GM23248 (cell line): ENCODE measurements at regions not wholly inside any gene's neighbourhood (a gene's known extent, or its start where the extent isn't known, plus 50 kb on each side); places are given as distances from the start of the nearest gene placed in this dataset.

ENCODE experiments used
- DNase-seq: peaks from one replicate; pipeline ENCODE4 v3.0.0-alpha.2; 2015
- H2AFZ ChIP-seq: fragments of 200-600 bp; sonication (generic); 2 replicates; pipeline ENCODE4 v1.6.1; 2016; ENCODE audit warnings: antibody characterized with exemption
- H3F3A ChIP-seq: fragments of 200-600 bp; sonication (generic); 2 replicates; pipeline ENCODE4 v1.6.1; 2016; ENCODE audit warnings: mild to moderate bottlenecking, antibody characterized with exemption, mixed run types; ENCODE audit not compliant: insufficient read depth
- H3K27ac ChIP-seq: fragments of 200-600 bp; sonication (generic); 2 replicates; pipeline ENCODE4 v1.5.1; 2016; ENCODE audit warnings: mild to moderate bottlenecking
- H3K27me3 ChIP-seq: fragments of 200-600 bp; sonication (generic); replicated peaks from 2 replicates; pipeline ENCODE4 v1.6.1; 2016; ENCODE audit warnings: mild to moderate bottlenecking; ENCODE audit not compliant: insufficient read depth
- H3K36me3 ChIP-seq: fragments of 200-600 bp; sonication (generic); 2 replicates; pipeline ENCODE4 v1.6.1; 2016; ENCODE audit warnings: low read depth, mild to moderate bottlenecking
- H3K4me1 ChIP-seq: fragments of 200-600 bp; sonication (generic); 2 replicates; pipeline ENCODE4 v1.6.1; 2016; ENCODE audit warnings: mild to moderate bottlenecking; ENCODE audit not compliant: insufficient read depth
- H3K4me2 ChIP-seq: fragments of 200-600 bp; sonication (generic); one replicate; pipeline ENCODE4 v1.6.1; 2016; ENCODE audit warnings: mild to moderate bottlenecking; ENCODE audit not compliant: unreplicated experiment
- H3K4me3 ChIP-seq: fragments of 200-600 bp; sonication (generic); 2 replicates; pipeline ENCODE4 v1.5.1; 2016; ENCODE audit warnings: mild to moderate bottlenecking
- H3K79me2 ChIP-seq: fragments of 200-600 bp; sonication (generic); 2 replicates; pipeline ENCODE4 v1.6.1; 2016; ENCODE audit warnings: mild to moderate bottlenecking; ENCODE audit not compliant: insufficient read depth
- H3K9ac ChIP-seq: fragments of 200-600 bp; sonication (generic); 2 replicates; pipeline ENCODE4 v1.6.1; 2016; ENCODE audit warnings: mild to moderate bottlenecking
- H3K9me2 ChIP-seq: fragments of 200-600 bp; sonication (generic); 2 replicates; pipeline ENCODE4 v1.6.1; 2016; ENCODE audit warnings: mixed run types, mild to moderate bottlenecking, moderate library complexity; ENCODE audit not compliant: insufficient read depth
- H3K9me3 ChIP-seq: fragments of 200-600 bp; sonication (generic); one replicate; pipeline ENCODE4 v1.6.1; 2017; ENCODE audit warnings: low read depth
- H4K20me1 ChIP-seq: fragments of 200-600 bp; sonication (generic); 2 replicates; pipeline ENCODE4 v1.6.0; 2016; ENCODE audit not compliant: insufficient read depth
- EZH2 ChIP-seq: fragments of 200-600 bp; sonication (generic); IDR thresholded peaks from 2 replicates; pipeline ENCODE4 v1.6.1; 2018; ENCODE audit warnings: antibody characterized with exemption, mild to moderate bottlenecking; ENCODE audit not compliant: insufficient read depth, poor library complexity, severe bottlenecking
- EZH2phosphoT487 ChIP-seq: fragments of 200-600 bp; sonication (generic); IDR thresholded peaks from 2 replicates; pipeline ENCODE4 v1.6.1; 2018; ENCODE audit warnings: antibody characterized with exemption, moderate library complexity, mild to moderate bottlenecking, low read depth; ENCODE audit not compliant: insufficient read depth
- WGBS, 2 experiments: methylation state at CpG; one replicate each; pipeline ENCODE4 v1.1.6; 2015 to 2017; ENCODE audit warnings: low lambda C conversion rate in 2 of 2, low coverage in 1 of 2; ENCODE audit errors: missing lambda C conversion rate in 2 of 2; 5-methylcytosine and 5-hydroxymethylcytosine counted together
- in situ Hi-C: fragments of 300-500 bp; cut with MboI; formaldehyde crosslinking; loops from 2 replicates; pipeline ENCODE4 v1.15.0; 2020

DNA sequence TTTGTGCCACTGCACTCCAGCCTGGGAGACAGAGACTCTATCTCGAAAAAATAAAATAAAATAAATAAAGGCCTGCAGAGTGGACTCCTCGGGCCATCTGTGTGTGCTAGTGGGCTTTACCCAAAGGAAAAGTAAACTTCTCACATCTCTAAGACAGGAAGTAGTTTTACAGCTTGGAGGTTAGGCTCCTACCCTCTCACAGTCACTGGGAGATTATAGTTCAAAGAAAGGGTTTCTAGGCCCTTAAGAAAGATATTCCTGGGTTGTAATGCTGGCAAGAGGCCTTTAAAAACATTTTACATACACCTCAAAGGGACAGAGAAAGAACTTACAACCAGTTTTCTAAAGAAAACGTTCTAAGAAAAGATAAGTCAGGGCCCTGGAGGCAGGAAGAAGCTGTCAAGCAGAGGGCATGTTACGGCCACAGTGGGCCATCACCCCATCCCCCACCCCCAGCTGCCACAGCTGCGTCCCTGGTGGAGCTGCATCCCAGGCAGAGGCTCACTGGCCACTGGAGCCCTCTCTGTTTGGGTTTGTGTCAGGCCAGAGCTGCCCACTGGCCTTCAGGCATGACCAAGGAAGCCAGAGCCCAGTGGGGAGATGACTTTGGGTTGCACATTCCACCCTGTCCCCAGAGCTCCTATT lies 78.1 kb upstream of the CDK20 start:
- Histone ChIP-seq H3K36me3 (no peaks in the 10 kb centered on the region), H3K4me2 (no peak overlapping the region), H2AFZ (no peak overlapping the region), H3K27ac (no peak overlapping the region), H4K20me1 (no peaks in the 10 kb centered on the region), H3K79me2 (no peaks in the 10 kb centered on the region), H3F3A (no peaks in the 10 kb centered on the region), H3K9ac (no peak overlapping the region), H3K27me3 (no peaks in the 10 kb centered on the region; the same call in 1 of the 2 replicates), H3K4me1 (no peaks in the 10 kb centered on the region), H3K9me3 (no peaks in the 10 kb centered on the region), H3K9me2 (no peaks in the 10 kb centered on the region), H3K4me3 (no peak overlapping the region)
- no peak for TF ChIP-seq EZH2phosphoT487
- TF ChIP-seq EZH2, result no peak
- no peak for DNase-seq
- WGBS, 2 experiments, result 35 to 55% methylated on average over 5 of the region's 5 CpGs
- in situ Hi-C loops, result no loop called here

DNA sequence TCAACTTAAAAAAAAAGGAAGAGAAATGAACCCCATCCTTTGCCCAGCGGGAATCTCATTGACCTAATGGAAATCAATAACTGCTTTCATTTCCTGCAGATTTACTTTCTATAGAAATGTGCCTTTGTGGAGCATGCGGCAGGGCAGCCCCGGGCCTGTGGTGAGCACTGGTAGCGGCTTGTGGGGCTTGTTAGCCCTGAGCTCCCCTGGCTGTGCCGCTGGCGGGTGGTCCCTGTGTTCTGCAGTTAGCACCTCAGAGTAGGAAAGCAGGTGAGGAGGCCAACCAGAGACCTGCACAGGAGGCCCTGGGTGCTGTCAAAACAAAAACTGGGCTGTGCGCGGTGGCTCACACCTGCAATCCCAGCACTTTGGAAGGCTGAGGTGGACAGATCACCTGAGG lies 76.8 kb upstream of the CDK20 start:
- TF ChIP-seq EZH2phosphoT487, result no peak
- no peak for TF ChIP-seq EZH2
- no peak overlapping the region for H3K4me2 ChIP-seq
- no peaks in the 10 kb centered on the region for H4K20me1 ChIP-seq
- no peak overlapping the region for H3K4me3 ChIP-seq
- no peaks in the 10 kb centered on the region for H3K36me3 ChIP-seq
- in situ Hi-C loops, result no loop called here
- WGBS, 2 experiments, result 88 to 90% methylated on average over 8 of the region's 8 CpGs
- H3K27me3 ChIP-seq, result no peaks in the 10 kb centered on the region; the same call in 1 of the 2 replicates
- H2AFZ ChIP-seq, result no peak overlapping the region
- H3K9ac ChIP-seq, result no peak overlapping the region
- H3F3A ChIP-seq, result no peaks in the 10 kb centered on the region
- DNase-seq, result no peak
- H3K27ac ChIP-seq, result no peak overlapping the region
- no peaks in the 10 kb centered on the region for H3K79me2 ChIP-seq
- H3K4me1 ChIP-seq, result no peaks in the 10 kb centered on the region
- H3K9me3 ChIP-seq, result no peaks in the 10 kb centered on the region
- H3K9me2 ChIP-seq, result no peaks in the 10 kb centered on the region

DNA sequence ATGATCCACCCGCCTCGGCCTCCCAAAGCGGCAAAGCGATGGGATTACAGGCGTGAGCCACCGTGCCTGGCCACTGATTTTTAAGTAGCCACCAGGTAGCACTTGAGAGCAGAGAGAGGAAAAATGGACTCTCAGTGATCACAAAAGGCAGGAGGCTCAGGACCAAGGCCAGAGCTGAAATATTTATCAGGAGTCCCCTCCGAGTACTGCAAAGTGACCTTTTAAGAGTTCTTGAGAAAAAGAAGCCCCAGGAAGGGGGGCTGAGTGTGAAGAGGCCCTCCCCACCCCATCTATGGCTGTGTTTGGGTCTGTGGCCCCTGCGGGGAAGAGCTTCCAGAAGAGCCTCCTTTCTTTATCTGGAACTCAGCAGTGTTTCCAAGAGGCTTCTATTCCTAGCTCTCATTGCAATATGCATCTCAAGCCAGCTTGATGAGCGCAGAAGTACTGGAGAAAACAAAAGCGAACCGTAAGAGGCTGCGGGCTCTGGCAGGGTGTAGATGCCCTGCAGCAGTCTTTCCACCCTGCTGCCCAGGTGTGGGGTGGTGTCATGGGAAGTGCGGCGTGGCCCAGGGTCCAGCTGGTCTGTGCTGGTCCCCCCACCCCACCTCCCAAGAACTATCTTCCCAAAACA lies 75.5 kb upstream of the CDK20 start:
- Histone ChIP-seq H3K4me2 (no peak overlapping the region), H2AFZ (no peak overlapping the region), H3K27ac (no peak overlapping the region), H4K20me1 (no peaks in the 10 kb centered on the region), H3K36me3 (no peaks in the 10 kb centered on the region), H3K9ac (no peak overlapping the region), H3F3A (no peaks in the 10 kb centered on the region), H3K9me2 (no peaks in the 10 kb centered on the region), H3K27me3 (no peaks in the 10 kb centered on the region; the same call in 1 of the 2 replicates), H3K9me3 (no peaks in the 10 kb centered on the region), H3K4me1 (no peaks in the 10 kb centered on the region), H3K79me2 (no peaks in the 10 kb centered on the region), H3K4me3 (no peak overlapping the region)
- TF ChIP-seq EZH2phosphoT487, result no peak
- TF ChIP-seq EZH2, result no peak
- DNase-seq, result no peak
- 84 to 86% methylated on average over 14 of the region's 14 CpGs for WGBS, 2 experiments
- in situ Hi-C loops, result loop anchor here (10.0 kb wide), 1 partner anchor 375 kb away; no protein-coding TSS in a partner anchor

DNA sequence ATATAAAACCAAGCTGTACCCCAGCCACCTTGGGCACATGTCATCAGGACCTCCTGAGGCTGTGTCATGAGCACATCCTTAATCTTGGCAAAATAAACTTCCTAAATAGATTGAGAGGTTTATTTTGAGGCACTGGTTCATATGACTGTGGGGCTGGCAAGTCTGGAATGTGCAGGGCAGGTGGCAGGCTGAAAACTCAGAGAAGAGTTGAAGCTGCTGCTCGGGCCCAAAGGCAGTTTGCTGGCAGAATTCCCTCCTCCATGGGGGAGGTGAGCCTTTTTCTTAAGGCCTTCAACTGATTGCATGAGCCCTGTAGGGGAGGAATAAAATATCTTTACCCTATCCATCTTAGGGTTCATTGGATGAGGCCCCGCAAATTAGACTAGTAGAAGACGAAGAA lies 72.2 kb upstream of the CDK20 start:
- in situ Hi-C loops, result loop anchor here (10.0 kb wide), 1 partner anchor 372 kb away; no protein-coding TSS in a partner anchor
- no peaks in the 10 kb centered on the region for H3K79me2 ChIP-seq
- DNase-seq, result no peak
- H3K9ac ChIP-seq, result no peak overlapping the region
- H3K4me1 ChIP-seq, result no peaks in the 10 kb centered on the region
- TF ChIP-seq EZH2 (no peak), EZH2phosphoT487 (no peak)
- no peak overlapping the region for H2AFZ ChIP-seq
- H3K36me3 ChIP-seq, result no peaks in the 10 kb centered on the region
- H3K4me2 ChIP-seq, result no peak overlapping the region
- no peaks in the 10 kb centered on the region for H3K27me3 ChIP-seq
- no peaks in the 10 kb centered on the region for H4K20me1 ChIP-seq
- H3K9me2 ChIP-seq, result no peaks in the 10 kb centered on the region
- no peak overlapping the region for H3K4me3 ChIP-seq
- 53 to 58% methylated on average over 3 of the region's 3 CpGs for WGBS, 2 experiments
- H3K27ac ChIP-seq, result no peak overlapping the region
- H3F3A ChIP-seq, result no peaks in the 10 kb centered on the region
- no peaks in the 10 kb centered on the region for H3K9me3 ChIP-seq
